H1 (cell line): ENCODE measurements at regions not wholly inside any gene's neighbourhood (a gene's known extent, or its start where the extent isn't known, plus 50 kb on each side); places are given as distances from the start of the nearest gene placed in this dataset.

Experiments
- ATF3 ChIP-seq: IDR thresholded peaks from 2 replicates; pipeline ENCODE4 v1.6.1; 2011; ENCODE audit warnings: low read depth, mild to moderate bottlenecking, low read length; ENCODE audit not compliant: insufficient read depth
- CBX8 ChIP-seq: fragments of 300-800, 300-1000 bp; sonication (generic); IDR thresholded peaks from 2 replicates; pipeline ENCODE4 v1.7.1; 2016; ENCODE audit warnings: low read depth, low read length, borderline replicate concordance
- CHD2 ChIP-seq: IDR thresholded peaks from 2 replicates; pipeline ENCODE4 v1.6.1; 2012; ENCODE audit warnings: low read length, improper control_type of control experiment
- FOSL1 ChIP-seq: IDR thresholded peaks from 2 replicates; pipeline ENCODE4 v1.6.1; 2011; ENCODE audit warnings: mild to moderate bottlenecking, low read depth, low read length, moderate library complexity; ENCODE audit not compliant: insufficient read depth
- PHF8 ChIP-seq: fragments of 200-600 bp; sonication (generic); conservative IDR thresholded peaks from 2 replicates; pipeline ENCODE4 v1.7.1; 2012; ENCODE audit warnings: low read depth, mild to moderate bottlenecking, inconsistent platforms, low read length, moderate library complexity
- SIX5 ChIP-seq: IDR thresholded peaks from 2 replicates; pipeline ENCODE4 v1.6.1; 2011; ENCODE audit warnings: mild to moderate bottlenecking, low read depth, low read length
- SP1 ChIP-seq: IDR thresholded peaks from 2 replicates; pipeline ENCODE4 v1.6.1; 2011; ENCODE audit warnings: low read depth, low read length
- TCF12 ChIP-seq: IDR thresholded peaks from 2 replicates; pipeline ENCODE4 v1.6.1; 2011; ENCODE audit warnings: low read depth, mild to moderate bottlenecking, low read length
- USF2 ChIP-seq: IDR thresholded peaks from 2 replicates; pipeline ENCODE4 v1.6.1; 2011; ENCODE audit warnings: low read length, improper control_type of control experiment
- ZNF274 ChIP-seq: IDR thresholded peaks from 2 replicates; pipeline ENCODE4 v1.7.0; 2012; ENCODE audit warnings: low read length, borderline replicate concordance; ENCODE audit errors: extremely low read depth

- no peak for TF ChIP-seq USF2
- TF ChIP-seq ATF3 = no peak
- TF ChIP-seq TCF12 = no peak
- TF ChIP-seq SP1 = no peak
- TF ChIP-seq ZNF274 = no peak
- no peak for TF ChIP-seq CHD2
- TF ChIP-seq PHF8 = no peak
- no peak for TF ChIP-seq SIX5
- TF ChIP-seq CBX8 = no peak
- TF ChIP-seq FOSL1 = no peak
Measured at GRCh38 chr18:77461062-77461688, 211.5 kb downstream of the GALR1 start (continued).
